Heart left ventricle (tissue), 16 donors: ENCODE measurements at regions not wholly inside any gene's neighbourhood (a gene's known extent, or its start where the extent isn't known, plus 50 kb on each side); places are given as distances from the start of the nearest gene placed in this dataset.
A peak's percentile ranks its signal among the peaks of the same experiment; 100 is the strongest.

Experiments used
- ATAC-seq, 4 donors: fragments of 200-7000 bp; cut with Tn5 transposase; one replicate each; pipeline ENCODE4 v1.9.1; 2020 to 2022; ENCODE audit warnings: moderate library complexity in 4 of 4, mild to moderate bottlenecking in 3 of 4, moderate number of reproducible peaks in 1 of 4
- DNase-seq, 5 donors: peaks; one replicate each; pipeline ENCODE4 v3.0.0-alpha.2; 2020
- H3K27ac ChIP-seq, 12 donors: fragments of 200-600 bp; sonication (generic) in 4 of 12; one replicate each; pipeline versions ENCODE4 v1.5.0 to v1.8.0; 2016 to 2022; ENCODE audit warnings: mild to moderate bottlenecking in 2 of 12
- H3K27me3 ChIP-seq, 9 donors: fragments of 200-600 bp; sonication (generic) in 2 of 9; one replicate each; pipeline versions ENCODE4 v1.5.1 to v1.8.0; 2016 to 2022; ENCODE audit warnings: mild to moderate bottlenecking in 3 of 9
- H3K36me3 ChIP-seq, 9 donors: fragments of 200-600 bp; sonication (generic) in 2 of 9; one replicate each; pipeline versions ENCODE4 v1.5.0 to v1.8.0; 2018 to 2022; ENCODE audit warnings: mild to moderate bottlenecking in 2 of 9
- H3K4me1 ChIP-seq, 12 donors: fragments of 200-600 bp; sonication (generic) in 4 of 12; one replicate each; pipeline versions ENCODE4 v1.5.0 to v1.8.0; 2016 to 2022; ENCODE audit warnings: mild to moderate bottlenecking in 3 of 12
- H3K4me3 ChIP-seq, 12 donors: fragments of 200-600 bp; sonication (generic) in 4 of 12; one replicate each; pipeline versions ENCODE4 v1.5.0 to v1.8.0; 2017 to 2022; ENCODE audit warnings: mild to moderate bottlenecking in 9 of 12, moderate library complexity in 4 of 12
- H3K9me3 ChIP-seq, 12 donors: fragments of 200-600 bp; sonication (generic) in 4 of 12; one replicate each; pipeline versions ENCODE4 v1.5.0 to v1.8.0; 2016 to 2022; ENCODE audit warnings: mild to moderate bottlenecking in 1 of 12
- CTCF ChIP-seq, 12 donors: fragments of 200-600 bp; sonication (generic) in 4 of 12; IDR thresholded peaks; one replicate each; pipeline versions ENCODE4 v1.5.0 to v1.8.0; 2018 to 2022; ENCODE audit warnings: antibody characterized with exemption in 12 of 12, mild to moderate bottlenecking in 5 of 12
- POLR2A ChIP-seq, 2 donors: fragments of 450-650 bp; IDR thresholded peaks; one replicate each; pipeline ENCODE4 v1.6.1; 2017; ENCODE audit warnings: antibody characterized with exemption in 2 of 2, mild to moderate bottlenecking in 2 of 2, moderate library complexity in 2 of 2
- WGBS, 4 donors: extraction: QIAGEN DNeasy Blood & Tissue Kit in 2 of 4; methylation state at CpG; one replicate each; pipeline versions ENCODE4 v1.1.5 to v1.1.7; 2013 to 2018; 5-methylcytosine and 5-hydroxymethylcytosine counted together
- intact Hi-C, 10 donors: fragments of 100-400 bp; cut with DNase I; formaldehyde crosslinking; loops; one replicate each; pipeline versions ENCODE4 v1.11.1 to v1.14.2; 2022
- donor health status: ischemic (EF 13 %, LVEDD 7.1; RV severe dilation, severe dysfunction).
- donor health status: healthy with polysubstance abuse.
- donor health status: DM: no; HTN: yes; CAD: no.
- donor health status: DM: no; HTN: no; CAD: no.
- donor health status: ischemic (EF 25% LVEDD 6.9; RV normal size, moderate dysfunction).
- donor health status: ischemic (EF 25% LVEDD 5.7; RV mildly dilated, moderate dysfunction).
- donor health status: healthy.
- donor health status: DM: yes; HTN: yes; CAD: no.
- donor health status: ischemic (EF 35%, LVEDD 5.7; RV mildly dilated, moderate dysfunction).
- donor health status: nonischemic (EF 11% LVEDD 7.7; RV severe dilation, severe dysfunction).
- donor health status: DM: yes; HTN: yes; CAD: no.
- donor health status: PGD.
- donor health status: ischemic (EF 29% LVEDD 5.4; RV normal size, mild dysfunction).
- donor health status: nonischemic (EF 23%, LVEDD 6.1; RV moderate dilation, normal function).

DNA sequence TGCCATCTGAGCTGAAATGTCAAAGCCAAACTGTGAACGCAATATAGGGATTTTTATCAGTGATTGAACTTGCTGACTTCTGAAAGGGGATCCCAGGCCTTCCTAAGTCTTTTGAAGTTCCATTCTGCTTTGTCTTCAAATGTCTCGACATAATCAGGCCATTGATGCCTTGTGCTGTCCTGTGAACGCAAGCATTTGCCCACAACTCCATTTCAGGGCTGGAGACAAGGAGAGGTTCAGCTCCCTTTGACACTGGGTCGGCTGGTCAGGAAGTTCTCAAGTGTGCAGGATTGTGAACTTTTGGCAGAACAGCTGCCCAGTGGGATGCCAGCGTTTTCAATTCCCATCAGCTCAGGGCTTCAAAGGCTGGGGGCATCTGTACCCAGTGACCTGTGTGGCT lies 345.3 kb downstream of the NUAK1 start:
- DNase-seq = no peak
- no peaks in the 10 kb centered on the region for H3K27me3 ChIP-seq
- H3K9me3 ChIP-seq = peaks cover 0 to 18% (median 0%) of the 10 kb centered on the region in 12 donors
- H3K4me1 ChIP-seq = no peaks in the 10 kb centered on the region
- 68 to 88% (median 79%) methylated on average over 5 of the region's 5 CpGs for WGBS, 4 donors
- H3K36me3 ChIP-seq = no peaks in the 10 kb centered on the region
- no peak overlapping the region for H3K4me3 ChIP-seq
- ATAC-seq = no peak
- intact Hi-C loops = no loop called here
- TF ChIP-seq CTCF (IDR thresholded peaks at IDR 0.05) (no peak), POLR2A (IDR thresholded peaks at IDR 0.05) (no peak)
- no peak overlapping the region for H3K27ac ChIP-seq

GRCh38 chr12:105798256-105798845 lies 340.4 kb downstream of the NUAK1 start:
- ATAC-seq = peak in 1 of 4 donors; percentile 22
- Histone ChIP-seq H3K27me3 (no peaks in the 10 kb centered on the region), H3K36me3 (no peaks in the 10 kb centered on the region), H3K4me1 (peaks cover 0 to 9% (median 2%) of the 10 kb centered on the region in 12 donors), H3K9me3 (no peaks in the 10 kb centered on the region), H3K27ac (peak overlapping the region in 6 of 12 donors; percentile 6 to 32 (median 10)), H3K4me3 (no peak overlapping the region)
- WGBS, 4 donors = 38 to 66% (median 61%) methylated on average over 2 of the region's 2 CpGs
- no peak for DNase-seq
- TF ChIP-seq CTCF (IDR thresholded peaks at IDR 0.05) (no peak), POLR2A (IDR thresholded peaks at IDR 0.05) (no peak)
- intact Hi-C loops = loop anchor here in 1 of 10 donors (5.0 kb wide), 1 partner anchor 34 kb away; no protein-coding TSS in a partner anchor

- TF ChIP-seq POLR2A (IDR thresholded peaks at IDR 0.05) = no peak
- TF ChIP-seq CTCF (IDR thresholded peaks at IDR 0.05) = no peak
- H3K27me3 ChIP-seq = no peaks in the 10 kb centered on the region
- intact Hi-C loops = loop anchor here in 1 of 10 donors (5.0 kb wide), 1 partner anchor 33 kb away; no protein-coding TSS in a partner anchor
- H3K36me3 ChIP-seq = no peaks in the 10 kb centered on the region
- DNase-seq (no peak), ATAC-seq (peak in 1 of 4 donors; percentile 50)
- 61 to 71% (median 68%) methylated on average over 2 of the region's 2 CpGs for WGBS, 4 donors
- peaks cover 0 to 9% (median 2%) of the 10 kb centered on the region in 12 donors for H3K4me1 ChIP-seq
- H3K4me3 ChIP-seq = no peak overlapping the region
- H3K9me3 ChIP-seq = no peaks in the 10 kb centered on the region
- H3K27ac ChIP-seq = peak overlapping the region in 7 of 12 donors; percentile 6 to 32 (median 10)
Measured at GRCh38 chr12:105799103-105799502, 339.7 kb downstream of the NUAK1 start.

GRCh38 chr12:105801351-105801750 lies 337.4 kb downstream of the NUAK1 start:
- H3K27ac ChIP-seq = peak overlapping the region in 4 of 12 donors; percentile 11 to 52 (median 44)
- no peak for DNase-seq

More at GRCh38 chr12:105801351-105801750, 337.4 kb downstream of the NUAK1 start:
- intact Hi-C loops = loop anchor here in 1 of 10 donors (2.0 kb wide), 1 partner anchor 19 kb away; no protein-coding TSS in a partner anchor
- Histone ChIP-seq H3K36me3 (no peaks in the 10 kb centered on the region), H3K4me1 (peaks cover 0 to 18% (median 4%) of the 10 kb centered on the region in 12 donors), H3K27me3 (no peaks in the 10 kb centered on the region), H3K4me3 (no peak overlapping the region), H3K9me3 (no peaks in the 10 kb centered on the region)
- ATAC-seq = no peak
- no peak for TF ChIP-seq CTCF (IDR thresholded peaks at IDR 0.05)
- WGBS, 4 donors = 45 to 61% (median 55%) methylated on average over 2 of the region's 2 CpGs
